ENCODE measurements at regions not wholly inside any gene's neighbourhood (a gene's known extent, or its start where the extent isn't known, plus 50 kb on each side); places are given as distances from the start of the nearest gene placed in this dataset.
A peak's percentile ranks its signal among the peaks of the same experiment; 100 is the strongest.

GRCh38 chr2:64727843-64728463 lies 74.2 kb upstream of the SERTAD2 start (continued):
- TF ChIP-seq, protein P1, sequence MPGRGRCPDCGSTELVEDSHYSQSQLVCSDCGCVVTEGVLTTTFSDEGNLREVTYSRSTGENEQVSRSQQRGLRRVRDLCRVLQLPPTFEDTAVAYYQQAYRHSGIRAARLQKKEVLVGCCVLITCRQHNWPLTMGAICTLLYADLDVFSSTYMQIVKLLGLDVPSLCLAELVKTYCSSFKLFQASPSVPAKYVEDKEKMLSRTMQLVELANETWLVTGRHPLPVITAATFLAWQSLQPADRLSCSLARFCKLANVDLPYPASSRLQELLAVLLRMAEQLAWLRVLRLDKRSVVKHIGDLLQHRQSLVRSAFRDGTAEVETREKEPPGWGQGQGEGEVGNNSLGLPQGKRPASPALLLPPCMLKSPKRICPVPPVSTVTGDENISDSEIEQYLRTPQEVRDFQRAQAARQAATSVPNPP (CRISPR knock-in tag; IDR thresholded peaks at IDR 0.05) = no peak
- TF ChIP-seq SOX6 (IDR thresholded peaks at IDR 0.05) (no peak), SOX6 (CRISPR knock-in tag; IDR thresholded peaks at IDR 0.05) (0 out of 2 replicates have a peak, but pooled peaks have one; percentile 23), REPIN1 (CRISPR knock-in tag; IDR thresholded peaks at IDR 0.05; ENCODE audit: borderline replicate concordance, low read depth) (peak; percentile 30; the same call in 1 of the 2 replicates), NR2F1 (CRISPR knock-in tag; IDR thresholded peaks at IDR 0.05) (peak; percentile 8 to 28; a peak in 1 of 4 replicates), ZNF652 (CRISPR knock-in tag; IDR thresholded peaks at IDR 0.05; ENCODE audit: borderline replicate concordance, low read depth) (peak; percentile 89), HIC2 (CRISPR knock-in tag; IDR thresholded peaks at IDR 0.05; ENCODE audit: low read depth) (0 out of 2 replicates have a peak, but pooled peaks have one; percentile 43), KAT8 (CRISPR knock-in tag; IDR thresholded peaks at IDR 0.05) (no peak), NR2F6 (IDR thresholded peaks at IDR 0.05) (0 out of 2 replicates have a peak, but pooled peaks have one; percentile 45), NR2F6 (CRISPR knock-in tag; IDR thresholded peaks at IDR 0.05) (no peak), HNRNPL (IDR thresholded peaks at IDR 0.05; ENCODE audit: low read depth, low read length) (0 out of 2 replicates have a peak, but pooled peaks have one; percentile 73), EED (CRISPR knock-in tag; IDR thresholded peaks at IDR 0.05) (0 out of 2 replicates have a peak, but pooled peaks have one; percentile 25), ZNF772 (CRISPR knock-in tag; IDR thresholded peaks at IDR 0.05) (0 out of 2 replicates have a peak, but pooled peaks have one; percentile 40), TFAP4 (IDR thresholded peaks at IDR 0.05; ENCODE audit: borderline replicate concordance, low read depth) (peak; percentile 70), ZNF160 (CRISPR knock-in tag; IDR thresholded peaks at IDR 0.05) (no peak), SAP130 (CRISPR knock-in tag; IDR thresholded peaks at IDR 0.05; ENCODE audit: low read depth) (peak; percentile 28; the same call in 1 of the 2 replicates), SALL1 (CRISPR knock-in tag; IDR thresholded peaks at IDR 0.05) (peak; percentile 65), SNAPC2 (CRISPR knock-in tag; IDR thresholded peaks at IDR 0.05) (no peak), ZBTB38 (CRISPR knock-in tag; IDR thresholded peaks at IDR 0.05) (peak; percentile 73; the same call in 1 of the 2 replicates)
- TF ChIP-seq, protein P2, sequence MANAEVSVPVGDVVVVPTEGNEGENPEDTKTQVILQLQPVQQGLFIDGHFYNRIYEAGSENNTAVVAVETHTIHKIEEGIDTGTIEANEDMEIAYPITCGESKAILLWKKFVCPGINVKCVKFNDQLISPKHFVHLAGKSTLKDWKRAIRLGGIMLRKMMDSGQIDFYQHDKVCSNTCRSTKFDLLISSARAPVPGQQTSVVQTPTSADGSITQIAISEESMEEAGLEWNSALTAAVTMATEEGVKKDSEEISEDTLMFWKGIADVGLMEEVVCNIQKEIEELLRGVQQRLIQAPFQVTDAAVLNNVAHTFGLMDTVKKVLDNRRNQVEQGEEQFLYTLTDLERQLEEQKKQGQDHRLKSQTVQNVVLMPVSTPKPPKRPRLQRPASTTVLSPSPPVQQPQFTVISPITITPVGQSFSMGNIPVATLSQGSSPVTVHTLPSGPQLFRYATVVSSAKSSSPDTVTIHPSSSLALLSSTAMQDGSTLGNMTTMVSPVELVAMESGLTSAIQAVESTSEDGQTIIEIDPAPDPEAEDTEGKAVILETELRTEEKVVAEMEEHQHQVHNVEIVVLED (CRISPR knock-in tag; IDR thresholded peaks at IDR 0.05; ENCODE audit: borderline replicate concordance) = no peak
- TF ChIP-seq, protein P3, sequence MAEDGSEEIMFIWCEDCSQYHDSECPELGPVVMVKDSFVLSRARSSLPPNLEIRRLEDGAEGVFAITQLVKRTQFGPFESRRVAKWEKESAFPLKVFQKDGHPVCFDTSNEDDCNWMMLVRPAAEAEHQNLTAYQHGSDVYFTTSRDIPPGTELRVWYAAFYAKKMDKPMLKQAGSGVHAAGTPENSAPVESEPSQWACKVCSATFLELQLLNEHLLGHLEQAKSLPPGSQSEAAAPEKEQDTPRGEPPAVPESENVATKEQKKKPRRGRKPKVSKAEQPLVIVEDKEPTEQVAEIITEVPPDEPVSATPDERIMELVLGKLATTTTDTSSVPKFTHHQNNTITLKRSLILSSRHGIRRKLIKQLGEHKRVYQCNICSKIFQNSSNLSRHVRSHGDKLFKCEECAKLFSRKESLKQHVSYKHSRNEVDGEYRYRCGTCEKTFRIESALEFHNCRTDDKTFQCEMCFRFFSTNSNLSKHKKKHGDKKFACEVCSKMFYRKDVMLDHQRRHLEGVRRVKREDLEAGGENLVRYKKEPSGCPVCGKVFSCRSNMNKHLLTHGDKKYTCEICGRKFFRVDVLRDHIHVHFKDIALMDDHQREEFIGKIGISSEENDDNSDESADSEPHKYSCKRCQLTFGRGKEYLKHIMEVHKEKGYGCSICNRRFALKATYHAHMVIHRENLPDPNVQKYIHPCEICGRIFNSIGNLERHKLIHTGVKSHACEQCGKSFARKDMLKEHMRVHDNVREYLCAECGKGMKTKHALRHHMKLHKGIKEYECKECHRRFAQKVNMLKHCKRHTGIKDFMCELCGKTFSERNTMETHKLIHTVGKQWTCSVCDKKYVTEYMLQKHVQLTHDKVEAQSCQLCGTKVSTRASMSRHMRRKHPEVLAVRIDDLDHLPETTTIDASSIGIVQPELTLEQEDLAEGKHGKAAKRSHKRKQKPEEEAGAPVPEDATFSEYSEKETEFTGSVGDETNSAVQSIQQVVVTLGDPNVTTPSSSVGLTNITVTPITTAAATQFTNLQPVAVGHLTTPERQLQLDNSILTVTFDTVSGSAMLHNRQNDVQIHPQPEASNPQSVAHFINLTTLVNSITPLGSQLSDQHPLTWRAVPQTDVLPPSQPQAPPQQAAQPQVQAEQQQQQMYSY (CRISPR knock-in tag; IDR thresholded peaks at IDR 0.05) = peak; percentile 86; the same call in 1 of the 2 replicates

All from HepG2 (cell line).